NCI-H345 treated with DMSO at 0.1 percent for 48 hours (cell line): ENCODE measurements at regions not wholly inside any gene's neighbourhood (a gene's known extent, or its start where the extent isn't known, plus 50 kb on each side); places are given as distances from the start of the nearest gene placed in this dataset.

Experiments used
- DNase-seq: peaks from one replicate; lab custom pipeline; 2025; ENCODE audit not compliant: unreplicated experiment; lab: John Stamatoyannopoulos, UW

GRCh38 chrX:124984140-124984813, 335.4 kb upstream of the TEX13C start:
- no peak for DNase-seq

- DNase-seq = no peak
Observed at GRCh38 chrX:124986284-124986683, 333.4 kb upstream of the TEX13C start.

GRCh38 chrX:124993735-124994134, 325.9 kb upstream of the TEX13C start:
- DNase-seq = no peak

- DNase-seq = no peak
Observed at GRCh38 chrX:124994404-124994803, 325.3 kb upstream of the TEX13C start.

- DNase-seq = no peak
Observed at GRCh38 chrX:125003746-125004446, 315.8 kb upstream of the TEX13C start.

- no peak for DNase-seq
Observed at GRCh38 chrX:125004799-125005198, 314.9 kb upstream of the TEX13C start.

- no peak for DNase-seq
Observed at GRCh38 chrX:125005863-125006262, 313.8 kb upstream of the TEX13C start.

- DNase-seq = no peak
Observed at GRCh38 chrX:125006704-125007103, 313.0 kb upstream of the TEX13C start.

- no peak for DNase-seq
Observed at GRCh38 chrX:125012585-125012984, 307.1 kb upstream of the TEX13C start.

GRCh38 chrX:125029131-125029530, 290.5 kb upstream of the TEX13C start:
- DNase-seq = no peak
